ENCODE measurements at regions not wholly inside any gene's neighbourhood (a gene's known extent, or its start where the extent isn't known, plus 50 kb on each side); places are given as distances from the start of the nearest gene placed in this dataset.

DNA sequence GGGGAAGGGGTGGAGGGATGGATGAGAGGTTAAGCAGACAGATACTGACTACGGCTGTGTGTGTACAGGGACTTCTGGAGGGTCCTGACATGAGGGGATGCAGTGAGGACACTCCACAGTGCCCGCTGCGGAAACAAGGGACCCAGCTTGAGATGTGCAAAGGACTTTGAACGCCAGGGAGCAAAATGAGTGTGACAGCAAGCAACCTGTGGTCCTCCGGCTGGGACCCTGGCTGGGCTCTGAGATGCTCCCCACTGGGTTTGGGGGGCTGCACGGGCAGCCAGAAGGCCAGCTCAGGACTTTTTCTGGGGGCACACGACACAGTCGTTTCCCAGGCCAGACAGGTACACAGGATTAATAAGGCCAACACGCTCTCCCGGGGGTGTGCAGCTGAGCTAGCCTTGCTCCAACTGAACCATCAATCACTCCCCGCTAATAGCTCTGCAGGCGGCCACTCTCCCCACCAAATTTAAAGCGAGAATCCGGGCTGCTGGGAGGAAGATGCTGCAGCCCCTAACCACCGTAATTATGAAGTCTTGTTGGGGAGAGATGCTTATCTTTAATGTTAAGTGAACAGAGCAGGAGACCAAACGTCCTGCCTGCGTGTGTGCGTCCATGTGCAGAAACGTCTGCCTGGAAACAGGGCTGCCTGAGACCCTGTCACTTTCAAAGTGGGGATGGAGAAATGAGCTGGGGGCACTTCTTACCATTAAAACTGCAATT, 51.6 kb upstream of the DLK1 start:
- WGBS (ENCODE audit: missing lambda C conversion rate): 77% methylated on average over 18 of the region's 19 CpGs
- Histone ChIP-seq H3K9me3 (no peaks in the 10 kb centered on the region), H3K4me3 (no peak overlapping the region), H3K4me1 (peaks cover 11% of the 10 kb centered on the region; the same call in 1 of the 3 replicates), H3K4me2 (no peak overlapping the region), H3K27ac (no peak overlapping the region)
- FAIRE-seq: no peak
- TF ChIP-seq CHD2 (IDR thresholded peaks at IDR 0.05; ENCODE audit: low read length, partially characterized antibody) (no peak), PHF8 (IDR thresholded peaks at IDR 0.05; ENCODE audit: borderline replicate concordance, low read depth) (no peak), CTCF (IDR thresholded peaks at IDR 0.05) (no peak), HES2 (IDR thresholded peaks at IDR 0.05) (no peak), HOXA7 (CRISPR knock-in tag; IDR thresholded peaks at IDR 0.05) (no peak), FOSL2 (IDR thresholded peaks at IDR 0.05) (no peak), FOSL2 (CRISPR knock-in tag; IDR thresholded peaks at IDR 0.05) (no peak), CBX2 (IDR thresholded peaks at IDR 0.05; ENCODE audit: borderline replicate concordance, low read depth) (no peak), RNF2 (IDR thresholded peaks at IDR 0.05; ENCODE audit: borderline replicate concordance, low read depth) (no peak), TFCP2L1 (CRISPR knock-in tag; IDR thresholded peaks at IDR 0.05) (no peak), GATA3 (IDR thresholded peaks at IDR 0.05; ENCODE audit: borderline replicate concordance) (no peak), MAZ (IDR thresholded peaks at IDR 0.05; ENCODE audit: borderline replicate concordance, low read depth, low read length) (no peak), ZNF302 (CRISPR knock-in tag; IDR thresholded peaks at IDR 0.05) (no peak), ESRRA (IDR thresholded peaks at IDR 0.05; ENCODE audit: borderline replicate concordance, low read length) (no peak), CHD4 (IDR thresholded peaks at IDR 0.05; ENCODE audit: borderline replicate concordance) (no peak), KDM1A (IDR thresholded peaks at IDR 0.05; ENCODE audit: low read depth) (no peak), RCOR1 (IDR thresholded peaks at IDR 0.05; ENCODE audit: low read depth, low read length) (no peak)
- TF ChIP-seq, protein P1, sequence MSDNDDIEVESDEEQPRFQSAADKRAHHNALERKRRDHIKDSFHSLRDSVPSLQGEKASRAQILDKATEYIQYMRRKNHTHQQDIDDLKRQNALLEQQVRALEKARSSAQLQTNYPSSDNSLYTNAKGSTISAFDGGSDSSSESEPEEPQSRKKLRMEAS (IDR thresholded peaks at IDR 0.05): no peak
- ChIA-PET POLR2A (no interaction called here), CTCF (interaction anchor here (1.0 to 2.6 kb wide), 5 partner anchors 10 to 290 kb away, joined by 3 to 11 read pairs (median 4); no protein-coding TSS in a partner anchor)
- DNase-seq (ENCODE audit: low read depth in 1 of 2, low spot score in 1 of 2): no peak
- ATAC-seq: no peak

GRCh38 chr14:100675699-100676684, 50.7 kb upstream of the DLK1 start:
- Histone ChIP-seq H3K4me2 (no peak overlapping the region), H3K4me1 (peaks cover 7% of the 10 kb centered on the region; the same call in 1 of the 3 replicates), H3K4me3 (no peak overlapping the region), H3K27ac (peak overlapping the region in 1 of 2 experiments; percentile 25; a peak in 1 of 6 replicates), H3K9me3 (no peaks in the 10 kb centered on the region)
- 66% methylated on average over 20 of the region's 20 CpGs for WGBS (ENCODE audit: missing lambda C conversion rate)
- CTCF ChIA-PET: interaction anchor here (0.6 to 2.6 kb wide), 7 partner anchors 9 to 721 kb away, joined by 3 to 11 read pairs (median 4); no protein-coding TSS in a partner anchor
- no peak for TF ChIP-seq FOXS1 (CRISPR knock-in tag; IDR thresholded peaks at IDR 0.05)
- TF ChIP-seq ZFP36 (IDR thresholded peaks at IDR 0.05; ENCODE audit: borderline replicate concordance, partially characterized antibody): peak; percentile 29
- TF ChIP-seq HEYL (CRISPR knock-in tag; IDR thresholded peaks at IDR 0.05): no peak
- no peak for TF ChIP-seq HMGXB4 (CRISPR knock-in tag; IDR thresholded peaks at IDR 0.05; ENCODE audit: borderline replicate concordance)
- no peak for TF ChIP-seq EHMT2 (IDR thresholded peaks at IDR 0.05; ENCODE audit: low read depth)
- POLR2A ChIA-PET: no interaction called here
- no peak for ATAC-seq
- no peak for DNase-seq (ENCODE audit: low read depth in 1 of 2, low spot score in 1 of 2)
- no peak for FAIRE-seq

Data from A549 (cell line).